Lung (tissue), 11 donors: ENCODE measurements at regions not wholly inside any gene's neighbourhood (a gene's known extent, or its start where the extent isn't known, plus 50 kb on each side); places are given as distances from the start of the nearest gene placed in this dataset.

Experiments
- ATAC-seq: fragments of 200-7000 bp; cut with Tn5 transposase; one replicate; pipeline ENCODE4 v1.9.1; 2020; ENCODE audit warnings: moderate number of reproducible peaks; ENCODE audit not compliant: insufficient read depth, low FRiP score
- DNase-seq, 3 donors: peaks; one replicate each; pipeline ENCODE4 v3.0.0-alpha.2; 2013 to 2017
- H3K27ac ChIP-seq, 2 donors: one replicate each; pipeline ENCODE4 v1.5.1; 2013; ENCODE audit warnings: mild to moderate bottlenecking in 2 of 2, moderate library complexity in 2 of 2, control low read depth in 1 of 2, inconsistent platforms in 1 of 2, low read depth in 1 of 2, low read length in 1 of 2
- H3K27me3 ChIP-seq, 3 donors: one replicate each; pipeline ENCODE4 v1.5.1; 2013; ENCODE audit warnings: low read length in 2 of 3; ENCODE audit not compliant: control insufficient read depth in 3 of 3, insufficient read depth in 3 of 3
- H3K36me3 ChIP-seq, 4 donors: one replicate each; pipeline ENCODE4 v1.5.1; 2013; ENCODE audit warnings: low read length in 4 of 4, mild to moderate bottlenecking in 1 of 4, moderate library complexity in 1 of 4; ENCODE audit not compliant: control insufficient read depth in 4 of 4, insufficient read depth in 4 of 4
- H3K4me1 ChIP-seq, 5 donors: one replicate each; pipeline ENCODE4 v1.5.1; 2013; ENCODE audit warnings: low read length in 5 of 5, mild to moderate bottlenecking in 2 of 5, moderate library complexity in 1 of 5; ENCODE audit not compliant: control insufficient read depth in 5 of 5, insufficient read depth in 5 of 5
- H3K4me3 ChIP-seq: one replicate; pipeline ENCODE4 v1.5.1; 2013; ENCODE audit warnings: mild to moderate bottlenecking, control low read depth, moderate library complexity
- H3K9ac ChIP-seq, 2 donors: one replicate each; pipeline ENCODE4 v1.5.1; 2013; ENCODE audit warnings: low read length in 2 of 2, control low read depth in 1 of 2; ENCODE audit not compliant: insufficient read depth in 1 of 2
- H3K9me3 ChIP-seq, 4 donors: one replicate each; pipeline ENCODE4 v1.5.1; 2013; ENCODE audit warnings: low read length in 3 of 4, mild to moderate bottlenecking in 1 of 4, moderate library complexity in 1 of 4; ENCODE audit not compliant: control insufficient read depth in 4 of 4, insufficient read depth in 3 of 4
- CTCF ChIP-seq: IDR thresholded peaks from 2 replicates; pipeline ENCODE4 v1.5.1; 2012; ENCODE audit warnings: mild to moderate bottlenecking; ENCODE audit errors: control extremely low read depth, extremely low read depth
- WGBS, 2 donors: extraction: QIAGEN DNeasy Blood & Tissue Kit; methylation state at CpG; one replicate each; pipeline ENCODE4 v1.1.7; 2013; 5-methylcytosine and 5-hydroxymethylcytosine counted together
- donor health status: control.
- donor health status: control.
- donor health status: Bipolar disorder and iron deficiency.
- donor health status: healthy.
- donor health status: DM: yes; HTN: yes; CAD: no.

- DNase-seq (no peak), ATAC-seq (no peak)
- Histone ChIP-seq H3K36me3 (no peaks in the 10 kb centered on the region), H3K4me3 (no peak overlapping the region), H3K27me3 (no peaks in the 10 kb centered on the region), H3K9ac (no peak overlapping the region), H3K4me1 (no peaks in the 10 kb centered on the region), H3K27ac (no peak overlapping the region), H3K9me3 (peaks cover 0 to 2% (median 0%) of the 10 kb centered on the region in 4 donors)
- no peak for TF ChIP-seq CTCF
- WGBS, 2 donors: 84 to 88% methylated on average over 2 of the region's 2 CpGs
Measured at GRCh38 chr7:84264396-84264795, 69.8 kb upstream of the SEMA3A start.

- Histone ChIP-seq H3K9ac (no peak overlapping the region), H3K27me3 (no peaks in the 10 kb centered on the region), H3K4me1 (no peaks in the 10 kb centered on the region), H3K4me3 (no peak overlapping the region), H3K27ac (no peak overlapping the region), H3K36me3 (no peaks in the 10 kb centered on the region), H3K9me3 (peaks cover 0 to 2% (median 0%) of the 10 kb centered on the region in 4 donors)
- no peak for TF ChIP-seq CTCF
- DNase-seq (no peak), ATAC-seq (no peak)
- WGBS, 2 donors: 96 to 97% methylated on average over 2 of the region's 2 CpGs
Measured at GRCh38 chr7:84263106-84263505, 68.5 kb upstream of the SEMA3A start.

GRCh38 chr7:84261509-84261908, 66.9 kb upstream of the SEMA3A start:
- Histone ChIP-seq H3K27ac (no peak overlapping the region), H3K36me3 (no peaks in the 10 kb centered on the region), H3K9ac (no peak overlapping the region), H3K4me3 (no peak overlapping the region), H3K4me1 (peaks cover 0 to 8% (median 0%) of the 10 kb centered on the region in 5 donors), H3K27me3 (no peaks in the 10 kb centered on the region), H3K9me3 (peaks cover 0 to 2% (median 0%) of the 10 kb centered on the region in 4 donors)
- ATAC-seq: no peak
- DNase-seq: no peak
- WGBS, 2 donors: 90 to 94% methylated on average over 4 of the region's 4 CpGs
- TF ChIP-seq CTCF: no peak

- Histone ChIP-seq H3K9me3 (peaks cover 0 to 2% (median 0%) of the 10 kb centered on the region in 4 donors), H3K9ac (no peak overlapping the region), H3K27ac (no peak overlapping the region), H3K4me3 (no peak overlapping the region), H3K4me1 (peaks cover 0 to 19% (median 0%) of the 10 kb centered on the region in 5 donors), H3K27me3 (no peaks in the 10 kb centered on the region), H3K36me3 (no peaks in the 10 kb centered on the region)
- no peak for DNase-seq
- no peak for ATAC-seq
- TF ChIP-seq CTCF: no peak
Measured at GRCh38 chr7:84258628-84259027, 64.0 kb upstream of the SEMA3A start.
